H1 (cell line): ENCODE measurements at regions not wholly inside any gene's neighbourhood (a gene's known extent, or its start where the extent isn't known, plus 50 kb on each side); places are given as distances from the start of the nearest gene placed in this dataset.

Experiments used
- CTCF ChIA-PET: fragments of 300-600 bp; sonication (Branson Sonifier 250); formaldehyde crosslinking; loops from one replicate; lab custom pipeline; 2021; ENCODE audit not compliant: partially characterized antibody; lab: Charles Lee
- POLR2A ChIA-PET: fragments of 300-600 bp; sonication (Branson Sonifier 250); formaldehyde crosslinking; loops from one replicate; lab custom pipeline; 2021; ENCODE audit warnings: inconsistent platforms; ENCODE audit not compliant: partially characterized antibody; lab: Charles Lee
- DNase-seq, 2 experiments: peaks; one replicate each; pipeline versions ENCODE4 v3.0.0 to v3.0.0-alpha.2; 2010 to 2022; ENCODE audit warnings: low spot score in 2 of 2, low read depth in 1 of 2, mixed read lengths in 1 of 2
- FAIRE-seq: peaks from 2 replicates; lab custom pipeline; 2011; peaks lifted over from hg19 to GRCh38; lab: Jason Lieb, UNC
- H2AFZ ChIP-seq: 2 replicates; pipeline ENCODE4 v1.8.1; 2012; ENCODE audit warnings: low read length, inconsistent platforms
- H2AK5ac ChIP-seq: 2 replicates; pipeline ENCODE4 v1.6.1; 2013; ENCODE audit warnings: low read depth, low read length
- H2BK120ac ChIP-seq: replicated peaks from 2 replicates; pipeline ENCODE3; 2013; ENCODE audit warnings: low read depth, low read length, inconsistent platforms
- H2BK12ac ChIP-seq: 2 replicates; pipeline ENCODE4 v1.6.1; 2013; ENCODE audit warnings: low read depth, low read length
- H2BK15ac ChIP-seq: 2 replicates; pipeline ENCODE4 v1.6.1; 2013; ENCODE audit warnings: low read length
- H2BK20ac ChIP-seq: 2 replicates; pipeline ENCODE4 v1.6.1; 2013; ENCODE audit warnings: low read length
- H2BK5ac ChIP-seq: 2 replicates; pipeline ENCODE4 v1.6.1; 2013; ENCODE audit warnings: low read depth, low read length
- H3K14ac ChIP-seq: 2 replicates; pipeline ENCODE4 v1.6.1; 2013; ENCODE audit warnings: inconsistent platforms; ENCODE audit not compliant: insufficient read length
- H3K18ac ChIP-seq: 2 replicates; pipeline ENCODE4 v1.6.1; 2013; ENCODE audit warnings: low read length; ENCODE audit errors: extremely low read depth
- H3K23ac ChIP-seq: 2 replicates; pipeline ENCODE4 v1.6.1; 2013; ENCODE audit warnings: inconsistent platforms; ENCODE audit not compliant: insufficient read length
- H3K23me2 ChIP-seq: 2 replicates; pipeline ENCODE4 v1.6.1; 2013; ENCODE audit warnings: low read depth, low read length
- H3K27ac ChIP-seq: 2 replicates; pipeline ENCODE4 v1.6.1; 2011; ENCODE audit warnings: low read depth, low read length, inconsistent platforms
- H3K27me3 ChIP-seq, 4 experiments: replicated peaks in 1 of 4; 1 replicate in 1 of 4; 2 replicates in 3 of 4; pipeline versions ENCODE4 v1.6.1 to v1.8.1; 2011 to 2013; ENCODE audit warnings: low read length in 3 of 4, mild to moderate bottlenecking in 3 of 4, inconsistent platforms in 2 of 4, mixed read lengths in 2 of 4, moderate library complexity in 1 of 4; ENCODE audit not compliant: control insufficient read depth in 3 of 4, insufficient read depth in 3 of 4; ENCODE audit errors: extremely low read depth in 1 of 4
- H3K36me3 ChIP-seq, 4 experiments: 2 replicates each; pipeline versions ENCODE4 v1.6.1 to v1.8.1; 2011 to 2013; ENCODE audit warnings: mild to moderate bottlenecking in 4 of 4, low read length in 3 of 4, moderate library complexity in 2 of 4, control low read depth in 1 of 4, inconsistent platforms in 1 of 4; ENCODE audit not compliant: insufficient read depth in 4 of 4, control insufficient read depth in 2 of 4
- H3K4ac ChIP-seq: replicated peaks from 2 replicates; pipeline ENCODE3; 2013; ENCODE audit warnings: low read length, low read depth, mixed read lengths, inconsistent platforms; ENCODE audit not compliant: insufficient read length
- H3K4me1 ChIP-seq, 4 experiments: replicated peaks in 1 of 4; 1 replicate in 1 of 4; 2 replicates in 3 of 4; pipeline versions ENCODE4 v1.6.1 to v1.8.1; 2011 to 2013; ENCODE audit warnings: low read length in 3 of 4, inconsistent platforms in 2 of 4, mixed read lengths in 1 of 4; ENCODE audit not compliant: insufficient read depth in 4 of 4, control insufficient read depth in 3 of 4
- H3K4me2 ChIP-seq, 2 experiments: 2 replicates each; pipeline versions ENCODE4 v1.6.1 to v1.8.1; 2011 to 2013; ENCODE audit warnings: low read depth in 2 of 2, low read length in 2 of 2, control low read depth in 1 of 2, inconsistent platforms in 1 of 2, mild to moderate bottlenecking in 1 of 2; ENCODE audit not compliant: insufficient read depth in 1 of 2
- H3K4me3 ChIP-seq, 4 experiments: fragments of 200-600, 300-600 bp in 1 of 4; sonication (generic), shearing (Covaris generic), sonication (Bioruptor Twin) in 1 of 4; 2 replicates each; pipeline versions ENCODE4 v1.5.1 to v1.8.1; 2011 to 2016; ENCODE audit warnings: low read length in 4 of 4, low read depth in 3 of 4, control low read depth in 2 of 4, inconsistent platforms in 2 of 4, mild to moderate bottlenecking in 2 of 4, mixed read lengths in 1 of 4, moderate library complexity in 1 of 4; ENCODE audit not compliant: insufficient read depth in 2 of 4; ENCODE audit errors: extremely low read depth in 1 of 4
- H3K56ac ChIP-seq: replicated peaks from 2 replicates; pipeline ENCODE3; 2013; ENCODE audit warnings: low read depth, mild to moderate bottlenecking, mixed read lengths, low read length, inconsistent platforms; ENCODE audit not compliant: insufficient read length
- H3K79me1 ChIP-seq: 2 replicates; pipeline ENCODE4 v1.6.1; 2013; ENCODE audit warnings: low read depth, low read length, control low read depth
- H3K79me2 ChIP-seq, 2 experiments: 2 replicates each; pipeline versions ENCODE4 v1.6.1 to v1.8.1; 2012 to 2013; ENCODE audit warnings: low read length in 2 of 2, mild to moderate bottlenecking in 2 of 2, inconsistent platforms in 1 of 2; ENCODE audit not compliant: insufficient read depth in 2 of 2, control insufficient read depth in 1 of 2
- H3K9ac ChIP-seq, 4 experiments: replicated peaks in 1 of 4; 1 replicate in 1 of 4; 2 replicates in 3 of 4; pipeline versions ENCODE4 v1.6.1 to v1.8.1; 2011 to 2013; ENCODE audit warnings: low read depth in 3 of 4, low read length in 3 of 4, control low read depth in 2 of 4, mild to moderate bottlenecking in 2 of 4, moderate library complexity in 2 of 4, inconsistent platforms in 1 of 4; ENCODE audit errors: extremely low read depth in 1 of 4
- H3K9me3 ChIP-seq, 2 experiments: 2 replicates each; pipeline versions ENCODE4 v1.6.1 to v1.8.1; 2012 to 2013; ENCODE audit warnings: mild to moderate bottlenecking in 2 of 2, moderate library complexity in 2 of 2, control low read depth in 1 of 2, inconsistent platforms in 1 of 2, low read depth in 1 of 2, low read length in 1 of 2, mixed read lengths in 1 of 2; ENCODE audit not compliant: insufficient read depth in 2 of 2
- H4K20me1 ChIP-seq, 2 experiments: replicated peaks in 1 of 2; 2 replicates each; pipeline versions ENCODE3 to v1.8.1; 2011 to 2013; ENCODE audit warnings: inconsistent platforms in 2 of 2, low read length in 2 of 2, mild to moderate bottlenecking in 1 of 2; ENCODE audit not compliant: insufficient read depth in 2 of 2, control insufficient read depth in 1 of 2
- H4K5ac ChIP-seq: 2 replicates; pipeline ENCODE4 v1.6.1; 2013; ENCODE audit warnings: low read length, low read depth, mixed read lengths, inconsistent platforms; ENCODE audit not compliant: insufficient read length
- H4K8ac ChIP-seq: 2 replicates; pipeline ENCODE4 v1.8.0; 2013; ENCODE audit warnings: mild to moderate bottlenecking, moderate library complexity, low read length, inconsistent platforms; ENCODE audit not compliant: insufficient read depth; ENCODE audit errors: extremely low read depth
- H4K91ac ChIP-seq: replicated peaks from 2 replicates; pipeline ENCODE3; 2013; ENCODE audit warnings: low read length, mixed read lengths, inconsistent platforms; ENCODE audit not compliant: insufficient read length
- BACH1 ChIP-seq: IDR thresholded peaks from 2 replicates; pipeline ENCODE4 v1.6.1; 2012; ENCODE audit warnings: low read length, improper control_type of control experiment
- BRCA1 ChIP-seq: IDR thresholded peaks from 2 replicates; pipeline ENCODE4 v1.6.1; 2012; ENCODE audit warnings: low read depth, low read length, improper control_type of control experiment
- CREB1 ChIP-seq: IDR thresholded peaks from 2 replicates; pipeline ENCODE4 v1.6.1; 2012; ENCODE audit warnings: inconsistent platforms
- CTCF ChIP-seq, 3 experiments: IDR thresholded peaks; 1 replicate in 2 of 3; 2 replicates in 1 of 3; pipeline versions ENCODE4 v1.5.1 to v1.6.1; 2011; ENCODE audit warnings: low read length in 3 of 3, mild to moderate bottlenecking in 3 of 3, inconsistent platforms in 2 of 3, low read depth in 1 of 3, moderate library complexity in 1 of 3; ENCODE audit not compliant: insufficient read depth in 1 of 3; ENCODE audit errors: control extremely low read depth in 1 of 3
- KDM1A ChIP-seq: fragments of 200-600, 300-600 bp; sonication (generic); IDR thresholded peaks from 2 replicates; pipeline ENCODE4 v1.7.1; 2016; ENCODE audit warnings: mild to moderate bottlenecking, low read length, borderline replicate concordance
- MAFK ChIP-seq: IDR thresholded peaks from 2 replicates; pipeline ENCODE4 v1.6.1; 2012; ENCODE audit warnings: low read depth, mild to moderate bottlenecking, improper control_type of control experiment, low read length
- NANOG ChIP-seq: IDR thresholded peaks from 2 replicates; pipeline ENCODE4 v1.6.1; 2011; ENCODE audit warnings: low read length, low read depth, mild to moderate bottlenecking, inconsistent platforms; ENCODE audit not compliant: insufficient read depth, poor library complexity, severe bottlenecking
- SIN3A ChIP-seq, 2 experiments: IDR thresholded peaks in 1 of 2; conservative IDR thresholded peaks in 1 of 2; 2 replicates each; pipeline ENCODE4 v1.6.1; 2011 to 2012; ENCODE audit warnings: low read length in 2 of 2, improper control_type of control experiment in 1 of 2, low read depth in 1 of 2, mild to moderate bottlenecking in 1 of 2
- SP4 ChIP-seq: IDR thresholded peaks from 2 replicates; pipeline ENCODE4 v1.6.1; 2012; ENCODE audit warnings: low read length, inconsistent platforms
- SRF ChIP-seq: IDR thresholded peaks from 2 replicates; pipeline ENCODE4 v1.6.1; 2011; ENCODE audit warnings: mild to moderate bottlenecking, low read depth, low read length, moderate library complexity
- TAF7 ChIP-seq: optimal IDR thresholded peaks from 2 replicates; pipeline ENCODE3; 2011; ENCODE audit warnings: low read depth, mild to moderate bottlenecking, inconsistent platforms, low read length, moderate library complexity, borderline replicate concordance
- YY1 ChIP-seq: IDR thresholded peaks from 2 replicates; pipeline ENCODE4 v1.6.1; 2011; ENCODE audit warnings: low read depth, mild to moderate bottlenecking, low read length
- WGBS, 2 experiments: shearing (Covaris generic) in 1 of 2; methylation state at CpG; one replicate each; pipeline versions ENCODE4 v1.1.6 to v1.1.7; 2013 to 2015; ENCODE audit warnings: low lambda C conversion rate in 2 of 2, mixed read lengths in 2 of 2, inconsistent platforms in 1 of 2, low coverage in 1 of 2, missing lambda C conversion rate in 1 of 2; ENCODE audit not compliant: insufficient replicate concordance in 2 of 2, insufficient coverage in 1 of 2, insufficient read length in 1 of 2; ENCODE audit errors: extremely low coverage in 1 of 2, missing lambda C conversion rate in 1 of 2; 5-methylcytosine and 5-hydroxymethylcytosine counted together

GRCh38 chr7:106590209-106590816, 70.6 kb downstream of the CCDC71L start:
- Histone ChIP-seq H4K91ac (no peak overlapping the region), H2BK15ac (no peak overlapping the region), H3K14ac (no peak overlapping the region), H3K4me2 (no peak overlapping the region), H2BK5ac (no peak overlapping the region), H3K27ac (no peak overlapping the region), H3K79me1 (no peaks in the 10 kb centered on the region), H2AK5ac (no peak overlapping the region), H3K4ac (no peak overlapping the region), H4K8ac (no peak overlapping the region), H3K23me2 (no peaks in the 10 kb centered on the region), H2BK20ac (no peak overlapping the region), H2BK12ac (no peak overlapping the region), H3K36me3 (no peaks in the 10 kb centered on the region), H3K27me3 (no peaks in the 10 kb centered on the region), H4K5ac (no peak overlapping the region), H3K18ac (no peak overlapping the region), H2AFZ (no peak overlapping the region), H2BK120ac (no peak overlapping the region), H3K23ac (no peak overlapping the region), H3K4me1 (no peaks in the 10 kb centered on the region), H3K56ac (no peak overlapping the region), H3K79me2 (no peaks in the 10 kb centered on the region), H3K9ac (no peak overlapping the region), H4K20me1 (no peaks in the 10 kb centered on the region), H3K9me3 (no peaks in the 10 kb centered on the region), H3K4me3 (no peak overlapping the region)
- ChIA-PET POLR2A (no interaction called here), CTCF (interaction anchor here (0.8 to 1.8 kb wide), 3 partner anchors 48 to 503 kb away, joined by 3 to 4 read pairs (median 3); partner anchors contain the start of gene CCDC71L)
- FAIRE-seq (no peak), DNase-seq (no peak)
- WGBS, 2 experiments, result 90% methylated on average over 3 of the region's 3 CpGs; no CpG with 5 or more reads in 1 of the 2 experiments
- TF ChIP-seq TAF7 (no peak), NANOG (no peak), SP4 (no peak), SIN3A (conservative IDR thresholded peaks at IDR 0.05 in 1 of 2, IDR thresholded peaks at IDR 0.05 in 1 of 2; ENCODE audit: low read depth in 1 of 2, low read length in 2 of 2) (no peak), BACH1 (no peak), SRF (no peak), CREB1 (no peak), BRCA1 (no peak), YY1 (no peak), CTCF (IDR thresholded peaks at IDR 0.05; ENCODE audit: control extremely low read depth in 1 of 3, insufficient read depth in 1 of 3, low read depth in 1 of 3, low read length in 3 of 3) (no peak), MAFK (no peak), KDM1A (no peak)
